Bronchial epithelial cell (primary cell): ENCODE measurements at regions not wholly inside any gene's neighbourhood (a gene's known extent, or its start where the extent isn't known, plus 50 kb on each side); places are given as distances from the start of the nearest gene placed in this dataset.

Experiments
- DNase-seq: peaks from one replicate; pipeline ENCODE4 v3.0.0-alpha.2; 2010; ENCODE audit warnings: low read depth
- FAIRE-seq: peaks from 2 replicates; lab custom pipeline; 2011; peaks lifted over from hg19 to GRCh38; lab: Jason Lieb, UNC
- H3K27me3 ChIP-seq: 2 replicates; pipeline ENCODE4 v1.5.1; 2011; ENCODE audit warnings: low read length; ENCODE audit not compliant: control insufficient read depth, insufficient read depth
- H3K36me3 ChIP-seq: 2 replicates; pipeline ENCODE4 v1.5.1; 2011; ENCODE audit warnings: low read length; ENCODE audit not compliant: control insufficient read depth, insufficient read depth
- H3K4me3 ChIP-seq: 2 replicates; pipeline ENCODE4 v1.5.1; 2011; ENCODE audit warnings: mild to moderate bottlenecking, low read depth, low read length, control low read depth
- CTCF ChIP-seq: IDR thresholded peaks from 2 replicates; pipeline ENCODE4 v1.5.1; 2011; ENCODE audit warnings: mild to moderate bottlenecking, moderate library complexity, low read length, control low read depth, inconsistent platforms; ENCODE audit not compliant: insufficient read depth, severe bottlenecking

- no peak overlapping the region for H3K4me3 ChIP-seq
- no peaks in the 10 kb centered on the region for H3K36me3 ChIP-seq
- FAIRE-seq (no peak), DNase-seq (no peak)
- H3K27me3 ChIP-seq = no peaks in the 10 kb centered on the region
- no peak for TF ChIP-seq CTCF
These were observed 255.7 kb upstream of the FMN2 start for GRCh38 chr1:239835946-239836440.

- no peak for TF ChIP-seq CTCF
- Histone ChIP-seq H3K27me3 (no peaks in the 10 kb centered on the region), H3K4me3 (no peak overlapping the region), H3K36me3 (no peaks in the 10 kb centered on the region)
- no peak for FAIRE-seq
- DNase-seq = no peak
These were observed 251.3 kb upstream of the FMN2 start for GRCh38 chr1:239840336-239840735.

GRCh38 chr1:239840790-239841189 lies 250.9 kb upstream of the FMN2 start:
- DNase-seq = no peak
- no peaks in the 10 kb centered on the region for H3K27me3 ChIP-seq
- no peak overlapping the region for H3K4me3 ChIP-seq
- H3K36me3 ChIP-seq = no peaks in the 10 kb centered on the region
- no peak for TF ChIP-seq CTCF
- no peak for FAIRE-seq

- no peaks in the 10 kb centered on the region for H3K27me3 ChIP-seq
- no peak overlapping the region for H3K4me3 ChIP-seq
- DNase-seq (no peak), FAIRE-seq (no peak)
- H3K36me3 ChIP-seq = no peaks in the 10 kb centered on the region
- no peak for TF ChIP-seq CTCF
These were observed 250.1 kb upstream of the FMN2 start for GRCh38 chr1:239841631-239842030.

- no peak for DNase-seq
- FAIRE-seq = no peak
These were observed 248.1 kb upstream of the FMN2 start for GRCh38 chr1:239843541-239843940.

More at GRCh38 chr1:239843541-239843940, 248.1 kb upstream of the FMN2 start:
- no peaks in the 10 kb centered on the region for H3K27me3 ChIP-seq
- no peak for TF ChIP-seq CTCF
- no peak overlapping the region for H3K4me3 ChIP-seq
- H3K36me3 ChIP-seq = no peaks in the 10 kb centered on the region
